HG03565 (cell line): ENCODE measurements at regions not wholly inside any gene's neighbourhood (a gene's known extent, or its start where the extent isn't known, plus 50 kb on each side); places are given as distances from the start of the nearest gene placed in this dataset.

Experiments
- ATAC-seq: cut with Tn5 transposase; IDR thresholded peaks from one replicate; pipeline ENCODE4 v1.9.1; 2021; ENCODE audit warnings: mild to moderate bottlenecking, moderate library complexity; ENCODE audit not compliant: unreplicated experiment

GRCh38 chr11:80239217-80239616 lies 798.4 kb upstream of the TENM4 start:
- ATAC-seq = no peak

- ATAC-seq = no peak
Observed at GRCh38 chr11:80227915-80228314, 787.1 kb upstream of the TENM4 start.

GRCh38 chr11:80214413-80214812 lies 773.6 kb upstream of the TENM4 start:
- ATAC-seq = no peak

GRCh38 chr11:80211673-80212072 lies 770.8 kb upstream of the TENM4 start:
- ATAC-seq = no peak

- no peak for ATAC-seq
Observed at GRCh38 chr11:80204021-80204420, 763.2 kb upstream of the TENM4 start.

- no peak for ATAC-seq
Observed at GRCh38 chr11:80196932-80197554, 756.2 kb upstream of the TENM4 start.

- no peak for ATAC-seq
Observed at GRCh38 chr11:80196041-80196440, 755.2 kb upstream of the TENM4 start.

- no peak for ATAC-seq
Observed at GRCh38 chr11:80194625-80195024, 753.8 kb upstream of the TENM4 start.

- ATAC-seq = no peak
Observed at GRCh38 chr11:80194016-80194415, 753.2 kb upstream of the TENM4 start.

GRCh38 chr11:80188076-80188627 lies 747.3 kb upstream of the TENM4 start:
- ATAC-seq = no peak

GRCh38 chr11:80186692-80187091 lies 745.9 kb upstream of the TENM4 start:
- ATAC-seq = no peak

- ATAC-seq = no peak
Observed at GRCh38 chr11:80182901-80183300, 742.1 kb upstream of the TENM4 start.

GRCh38 chr11:80173371-80174136 lies 732.7 kb upstream of the TENM4 start:
- no peak for ATAC-seq

- ATAC-seq = no peak
Observed at GRCh38 chr11:80168796-80169195, 728.0 kb upstream of the TENM4 start.

- ATAC-seq = no peak
Observed at GRCh38 chr11:80167766-80168165, 726.9 kb upstream of the TENM4 start.

GRCh38 chr11:80165744-80166143 lies 724.9 kb upstream of the TENM4 start:
- ATAC-seq = no peak

- no peak for ATAC-seq
Observed at GRCh38 chr11:80163441-80163840, 722.6 kb upstream of the TENM4 start.

- ATAC-seq = no peak
Observed at GRCh38 chr11:80163011-80163410, 722.2 kb upstream of the TENM4 start.

GRCh38 chr11:80162387-80162786 lies 721.6 kb upstream of the TENM4 start:
- no peak for ATAC-seq

- no peak for ATAC-seq
Observed at GRCh38 chr11:80157447-80157846, 716.6 kb upstream of the TENM4 start.

GRCh38 chr11:80156062-80156461 lies 715.2 kb upstream of the TENM4 start:
- no peak for ATAC-seq

- no peak for ATAC-seq
Observed at GRCh38 chr11:80155412-80156017, 714.7 kb upstream of the TENM4 start.
